ENCODE measurements at regions not wholly inside any gene's neighbourhood (a gene's known extent, or its start where the extent isn't known, plus 50 kb on each side); places are given as distances from the start of the nearest gene placed in this dataset.

DNA sequence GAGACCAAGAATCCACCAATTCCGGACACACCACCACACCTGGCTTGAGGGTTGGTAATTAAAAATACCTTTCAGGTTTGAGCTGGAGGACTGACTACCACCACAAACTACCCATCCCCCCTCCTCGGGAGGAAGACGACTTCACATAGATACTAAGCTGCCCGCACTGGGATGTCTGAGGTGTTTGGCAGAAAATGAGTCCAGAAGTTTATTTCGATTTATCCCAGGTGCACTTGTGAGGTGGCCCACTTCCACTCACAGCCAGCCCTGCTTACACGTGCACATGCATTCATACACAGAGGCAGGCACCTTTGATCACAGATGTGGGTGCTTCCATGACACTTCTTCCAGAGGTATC lies 187.1 kb downstream of the ID4 start:
- Histone ChIP-seq H3K27me3 (no peaks in the 10 kb centered on the region), H3K9me3 (no peaks in the 10 kb centered on the region), H3K4me3 (no peak overlapping the region), H3K27ac (no peak overlapping the region), H3K4me1 (no peaks in the 10 kb centered on the region), H3K36me3 (no peaks in the 10 kb centered on the region)
- WGBS = 91% methylated on average over 6 of the region's 6 CpGs
- TF ChIP-seq POLR2AphosphoS5 (IDR thresholded peaks at IDR 0.05) (no peak), EP300 (IDR thresholded peaks at IDR 0.05) (no peak), CTCF (IDR thresholded peaks at IDR 0.05) (no peak), POLR2A (IDR thresholded peaks at IDR 0.05) (no peak)
- no peak for DNase-seq (ENCODE audit: low spot score in 2 of 2)

DNA sequence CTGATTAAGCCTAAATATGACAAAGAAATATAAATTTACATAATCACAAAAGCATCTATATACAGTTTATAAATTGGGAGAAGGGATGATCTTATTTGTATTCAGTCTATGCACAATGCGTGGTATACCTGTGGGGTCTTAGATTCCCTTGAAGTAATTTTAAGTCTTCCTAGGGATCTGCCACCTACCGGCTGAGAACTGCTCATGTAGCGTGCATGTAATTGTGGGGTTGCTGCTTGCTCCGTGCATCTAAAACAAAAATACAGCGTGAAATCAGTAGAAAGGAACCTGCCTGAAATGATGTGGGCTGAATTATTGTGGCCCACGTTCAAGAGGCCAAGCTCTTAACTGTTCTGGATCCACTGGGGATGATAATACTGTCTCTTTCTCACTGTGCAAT lies 187.3 kb downstream of the MBOAT1 start:
- no peak for TF ChIP-seq EP300 (IDR thresholded peaks at IDR 0.05)
- no peak for TF ChIP-seq POLR2AphosphoS5 (IDR thresholded peaks at IDR 0.05)
- TF ChIP-seq POLR2A (IDR thresholded peaks at IDR 0.05) = no peak
- TF ChIP-seq CTCF (IDR thresholded peaks at IDR 0.05) = no peak
- no peak overlapping the region for H3K27ac ChIP-seq
- 79% methylated on average over 6 of the region's 6 CpGs for WGBS
- H3K4me1 ChIP-seq = no peaks in the 10 kb centered on the region
- H3K27me3 ChIP-seq = no peaks in the 10 kb centered on the region
- no peaks in the 10 kb centered on the region for H3K36me3 ChIP-seq
- no peak for DNase-seq (ENCODE audit: low spot score in 2 of 2)
- no peaks in the 10 kb centered on the region for H3K9me3 ChIP-seq
- no peak overlapping the region for H3K4me3 ChIP-seq

GRCh38 chr6:20025681-20026080 lies 186.6 kb downstream of the MBOAT1 start:
- Histone ChIP-seq H3K4me3 (no peak overlapping the region), H3K9me3 (no peaks in the 10 kb centered on the region), H3K4me1 (no peaks in the 10 kb centered on the region), H3K27me3 (no peaks in the 10 kb centered on the region), H3K27ac (no peak overlapping the region), H3K36me3 (no peaks in the 10 kb centered on the region)
- DNase-seq (ENCODE audit: low spot score in 2 of 2) = no peak
- no peak for TF ChIP-seq CTCF (IDR thresholded peaks at IDR 0.05)
- TF ChIP-seq EP300 (IDR thresholded peaks at IDR 0.05) = no peak
- no peak for TF ChIP-seq POLR2AphosphoS5 (IDR thresholded peaks at IDR 0.05)
- TF ChIP-seq POLR2A (IDR thresholded peaks at IDR 0.05) = no peak
- 94% methylated on average over 2 of the region's 2 CpGs for WGBS

DNA sequence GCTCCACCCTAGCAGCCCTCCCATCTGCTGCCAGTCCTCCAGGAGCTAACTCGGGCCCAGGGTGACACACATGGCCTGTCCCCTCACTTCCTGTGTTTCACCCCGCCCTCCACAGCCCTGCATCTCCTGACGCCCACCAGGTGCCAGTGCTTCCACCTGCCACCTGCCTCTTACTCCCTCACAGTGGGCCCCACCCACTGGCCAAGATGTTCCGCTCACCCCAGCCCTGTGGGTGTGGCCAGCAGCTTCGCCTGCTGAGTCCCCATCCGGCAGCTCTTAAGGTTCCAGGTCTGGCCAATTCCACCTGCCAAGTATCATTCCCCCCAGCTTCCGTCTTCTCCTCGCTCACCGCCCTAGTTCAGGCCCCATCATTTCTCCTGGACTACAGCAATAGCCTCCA lies 184.1 kb downstream of the MBOAT1 start:
- Histone ChIP-seq H3K4me3 (no peak overlapping the region), H3K36me3 (no peaks in the 10 kb centered on the region), H3K27me3 (peaks cover 6% of the 10 kb centered on the region), H3K9me3 (no peaks in the 10 kb centered on the region), H3K4me1 (no peaks in the 10 kb centered on the region), H3K27ac (no peak overlapping the region)
- WGBS = 75% methylated on average over 9 of the region's 9 CpGs
- no peak for DNase-seq (ENCODE audit: low spot score in 2 of 2)
- no peak for TF ChIP-seq EP300 (IDR thresholded peaks at IDR 0.05)
- TF ChIP-seq CTCF (IDR thresholded peaks at IDR 0.05) = no peak
- TF ChIP-seq POLR2A (IDR thresholded peaks at IDR 0.05) = no peak
- no peak for TF ChIP-seq POLR2AphosphoS5 (IDR thresholded peaks at IDR 0.05)

DNA sequence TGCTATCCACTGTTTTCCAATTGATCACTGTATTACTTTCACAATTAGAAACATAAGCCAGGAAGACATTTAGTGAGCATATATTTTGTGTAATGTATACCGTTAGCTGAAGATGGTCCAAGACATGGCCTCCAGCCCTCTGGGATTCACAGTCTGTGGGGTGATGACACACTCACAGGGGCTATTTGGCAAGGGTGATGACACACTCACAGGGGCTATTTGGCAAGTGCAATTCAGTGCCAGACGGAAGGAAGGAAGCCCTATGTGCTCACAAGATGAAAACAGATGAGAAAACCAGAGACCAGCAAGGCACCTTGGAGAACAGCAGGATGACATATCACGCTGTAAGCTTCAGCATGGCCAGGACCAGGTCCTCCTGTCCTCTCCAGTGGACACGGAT lies 183.7 kb downstream of the MBOAT1 start:
- Histone ChIP-seq H3K27ac (no peak overlapping the region), H3K9me3 (no peaks in the 10 kb centered on the region)

More for the DNA sequence above, 183.7 kb downstream of the MBOAT1 start:
- H3K4me1 ChIP-seq = no peaks in the 10 kb centered on the region
- WGBS = 79% methylated on average over 4 of the region's 4 CpGs
- peaks cover 6% of the 10 kb centered on the region for H3K27me3 ChIP-seq
- no peak overlapping the region for H3K4me3 ChIP-seq
- H3K36me3 ChIP-seq = no peaks in the 10 kb centered on the region
- DNase-seq (ENCODE audit: low spot score in 2 of 2) = no peak
- TF ChIP-seq POLR2A (IDR thresholded peaks at IDR 0.05) = no peak
- TF ChIP-seq CTCF (IDR thresholded peaks at IDR 0.05) = no peak
- TF ChIP-seq POLR2AphosphoS5 (IDR thresholded peaks at IDR 0.05) = no peak
- TF ChIP-seq EP300 (IDR thresholded peaks at IDR 0.05) = no peak

Measured in suprapubic skin (tissue), 4 donors.